Posterior vena cava (tissue), 2 donors: ENCODE measurements at regions not wholly inside any gene's neighbourhood (a gene's known extent, or its start where the extent isn't known, plus 50 kb on each side); places are given as distances from the start of the nearest gene placed in this dataset.

Experiments
- DNase-seq: peaks from one replicate; pipeline ENCODE4 v3.0.0-alpha.2; 2020; ENCODE audit warnings: low spot score
- intact Hi-C, 2 donors: fragments of 100-400 bp; cut with DNase I; formaldehyde crosslinking; loops; one replicate each; pipeline versions ENCODE4 v1.14.1 to v1.14.2; 2022 to 2023
- donor health status: DM: yes; HTN: yes; CAD: no.
- donor health status: DM: yes; HTN: yes; CAD: no.

DNA sequence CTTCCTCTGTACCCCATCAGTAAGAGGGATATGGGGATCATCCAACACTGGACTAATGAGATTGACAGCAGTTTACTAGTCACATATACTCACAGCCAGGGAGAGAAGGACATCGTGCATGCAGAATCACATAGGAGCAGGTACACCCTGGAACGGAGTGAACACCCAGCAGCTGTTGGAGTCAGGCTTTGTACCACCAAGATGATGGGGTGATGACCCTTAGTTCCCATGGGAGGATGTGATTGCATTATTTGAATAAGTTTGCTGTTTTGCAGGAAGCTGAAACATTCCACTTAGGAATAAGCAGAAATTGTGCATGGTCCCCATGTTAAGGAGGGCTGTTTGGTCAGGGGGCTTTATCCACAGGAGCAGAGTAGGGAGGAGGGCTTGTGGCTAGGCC, 482.7 kb upstream of the PDZRN3 start:
- no peak for DNase-seq
- intact Hi-C loops = no loop called here

- intact Hi-C loops = no loop called here
- no peak for DNase-seq
Observed at GRCh38 chr3:74106925-74107324, 482.2 kb upstream of the PDZRN3 start.

- intact Hi-C loops = no loop called here
- no peak for DNase-seq
Observed at GRCh38 chr3:74091204-74091603, 466.5 kb upstream of the PDZRN3 start.

DNA sequence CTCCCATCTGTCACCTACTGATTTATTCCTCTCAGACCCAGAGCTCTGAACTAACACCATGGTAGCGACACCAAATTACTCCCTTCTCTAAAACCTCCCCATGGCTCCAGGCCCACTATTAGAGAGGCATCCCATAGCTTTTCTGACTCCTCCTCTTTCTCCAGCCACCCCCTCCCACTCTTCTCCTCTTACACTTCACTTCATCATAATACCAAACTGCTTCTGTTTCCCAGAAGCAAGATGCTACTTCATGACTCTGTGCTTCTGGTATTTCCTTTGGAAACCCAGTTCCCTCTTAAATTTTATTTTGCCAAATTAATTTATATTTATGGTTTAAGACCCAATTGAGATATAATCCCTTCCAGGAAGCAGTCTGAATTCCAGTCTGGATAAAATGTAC, 465.1 kb upstream of the PDZRN3 start:
- DNase-seq = no peak
- intact Hi-C loops = no loop called here

- intact Hi-C loops = no loop called here
- DNase-seq = no peak
Observed at GRCh38 chr3:74080056-74080461, 455.3 kb upstream of the PDZRN3 start.

DNA sequence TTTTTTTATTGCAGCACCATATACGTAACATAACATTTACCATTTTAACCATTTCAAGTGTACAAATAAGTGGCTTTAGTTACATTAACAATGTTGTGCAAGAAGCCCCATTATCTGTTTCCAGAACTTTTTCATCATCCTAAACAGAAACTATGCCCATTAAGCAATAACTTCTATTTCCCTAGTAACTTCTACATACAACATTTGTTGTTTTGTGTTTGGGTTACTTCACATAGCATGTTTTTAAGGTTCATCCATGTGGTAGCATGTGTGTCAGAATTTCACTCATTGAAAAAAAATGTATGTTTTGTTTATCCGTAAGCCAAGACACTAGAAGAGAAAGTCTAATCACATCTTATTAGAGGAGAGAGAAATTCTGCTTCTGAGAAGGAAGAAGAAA, 450.5 kb upstream of the PDZRN3 start:
- intact Hi-C loops = no loop called here
- DNase-seq = no peak

- no peak for DNase-seq
- intact Hi-C loops = no loop called here
Observed at GRCh38 chr3:74074700-74075099, 450.0 kb upstream of the PDZRN3 start.

DNA sequence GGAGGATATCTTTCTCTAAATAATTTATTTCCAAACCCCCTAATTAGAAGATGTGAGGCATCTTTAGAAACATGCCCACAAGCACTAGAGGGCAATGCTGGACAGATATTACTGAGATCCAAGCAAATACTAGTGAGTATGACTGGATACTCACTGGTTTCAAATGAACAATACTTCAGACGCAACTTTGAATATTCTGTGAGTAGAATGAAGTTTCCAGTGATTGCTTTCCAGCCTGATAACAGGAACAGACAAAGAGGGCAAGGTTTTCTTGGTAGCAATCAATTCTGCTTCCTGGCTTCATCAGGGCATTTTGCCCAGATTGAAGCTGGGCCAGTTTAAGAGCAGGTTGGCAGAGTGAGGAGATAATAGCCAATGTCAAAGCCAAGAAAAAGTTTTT, 442.6 kb upstream of the PDZRN3 start:
- no peak for DNase-seq
- intact Hi-C loops = no loop called here

GRCh38 chr3:74066456-74066855, 441.7 kb upstream of the PDZRN3 start:
- DNase-seq = no peak
- intact Hi-C loops = no loop called here

- intact Hi-C loops = no loop called here
- DNase-seq = no peak
Observed at GRCh38 chr3:74059923-74060600, 435.3 kb upstream of the PDZRN3 start.

- DNase-seq = no peak
- intact Hi-C loops = no loop called here
Observed at GRCh38 chr3:74059301-74059922, 434.7 kb upstream of the PDZRN3 start.

- DNase-seq = no peak
- intact Hi-C loops = no loop called here
Observed at GRCh38 chr3:74057169-74057568, 432.4 kb upstream of the PDZRN3 start.

GRCh38 chr3:74055061-74055460, 430.3 kb upstream of the PDZRN3 start:
- intact Hi-C loops = no loop called here
- no peak for DNase-seq

DNA sequence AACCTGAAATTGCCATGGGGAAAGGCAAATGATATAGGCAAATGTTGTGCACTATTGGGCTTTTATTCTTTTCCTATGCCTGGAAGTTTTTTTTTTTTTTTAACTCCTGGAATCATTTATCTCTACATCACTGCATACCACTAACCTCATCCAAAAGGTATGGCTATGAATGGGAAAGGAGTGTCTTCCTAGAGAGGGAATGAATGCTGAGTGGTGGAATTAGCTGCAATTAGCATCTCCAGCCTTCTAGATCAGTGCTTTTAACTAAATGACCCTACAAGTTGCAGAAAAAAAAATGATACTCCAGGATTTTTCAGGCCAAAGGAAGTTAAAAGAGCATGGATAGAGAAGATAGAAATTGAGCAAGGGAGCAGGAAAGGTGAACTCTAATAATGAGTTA, 429.8 kb upstream of the PDZRN3 start:
- intact Hi-C loops = no loop called here
- DNase-seq = no peak

DNA sequence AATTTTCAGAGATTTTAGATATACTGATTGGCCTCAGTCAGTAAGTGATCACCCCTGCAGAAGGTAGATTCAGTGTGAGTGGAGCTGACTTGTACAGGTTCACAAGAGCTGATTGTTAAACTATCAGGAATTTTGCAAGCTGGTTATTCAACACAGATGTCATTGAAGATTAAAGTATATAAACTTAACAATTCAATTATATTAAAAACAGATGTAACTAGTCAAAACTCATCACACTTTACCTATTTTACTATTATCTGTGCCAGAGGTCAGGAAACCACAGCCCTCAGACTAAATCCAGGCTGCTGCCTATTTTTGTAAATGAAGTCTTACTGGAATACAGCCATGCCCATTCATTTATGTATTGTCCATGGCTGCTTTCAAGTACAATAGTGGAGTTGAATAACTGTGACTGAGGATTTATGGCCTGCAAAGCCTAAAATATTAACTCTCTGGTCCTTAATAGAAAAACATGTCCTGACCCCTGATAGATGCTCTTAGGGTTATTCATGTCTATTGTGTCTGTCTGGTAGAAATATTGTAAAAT, 429.3 kb upstream of the PDZRN3 start:
- intact Hi-C loops = no loop called here

GRCh38 chr3:74049444-74049843, 424.7 kb upstream of the PDZRN3 start:
- no peak for DNase-seq
- intact Hi-C loops = no loop called here

More for the DNA sequence above, 429.3 kb upstream of the PDZRN3 start:
- DNase-seq = no peak

GRCh38 chr3:74048699-74049098, 424.0 kb upstream of the PDZRN3 start:
- DNase-seq = no peak
- intact Hi-C loops = no loop called here

- DNase-seq = no peak
- intact Hi-C loops = no loop called here
Observed at GRCh38 chr3:74045000-74045399, 420.3 kb upstream of the PDZRN3 start.

- intact Hi-C loops = no loop called here
- DNase-seq = no peak
Observed at GRCh38 chr3:74041068-74041675, 416.4 kb upstream of the PDZRN3 start.

DNA sequence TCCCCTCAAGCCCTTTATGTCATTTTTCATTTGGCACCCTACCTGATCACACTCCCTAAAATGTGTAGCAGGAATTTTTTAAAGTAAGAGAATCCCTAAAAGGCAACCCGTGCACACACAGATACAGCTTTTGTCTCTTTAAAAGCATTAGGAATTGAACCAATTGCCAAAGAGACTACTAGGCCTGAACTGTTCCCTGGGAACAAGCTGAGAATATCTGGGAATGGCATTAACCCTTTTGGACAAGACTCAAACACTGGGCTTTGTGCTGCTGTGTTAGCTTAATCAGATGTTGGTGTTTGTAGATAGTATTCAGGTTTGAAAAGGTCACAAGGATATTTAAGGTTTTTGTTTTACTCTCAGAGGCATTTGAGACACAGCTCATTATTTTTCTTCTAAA, 414.4 kb upstream of the PDZRN3 start:
- intact Hi-C loops = no loop called here
- DNase-seq = no peak

DNA sequence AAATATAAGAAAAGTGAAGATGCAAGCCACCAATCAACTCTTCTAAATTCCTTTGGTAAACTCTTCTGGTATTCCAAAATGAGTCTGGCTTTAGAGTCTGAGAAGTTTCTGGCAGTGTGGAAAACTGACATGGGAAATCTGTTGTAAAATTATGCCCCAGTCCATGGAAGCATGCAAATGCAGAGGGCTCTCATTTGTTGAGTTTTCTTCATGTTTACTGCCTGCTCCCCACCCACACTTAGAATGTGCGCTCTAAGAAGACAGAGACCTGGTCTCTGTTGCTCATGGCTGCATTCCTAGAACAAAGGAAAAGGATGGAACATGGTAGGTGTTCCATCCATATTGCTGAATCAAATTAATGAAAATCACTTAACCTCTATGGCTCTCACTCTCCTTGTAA, 411.8 kb upstream of the PDZRN3 start:
- intact Hi-C loops = no loop called here
- DNase-seq = no peak
